H1 (cell line): ENCODE measurements at regions not wholly inside any gene's neighbourhood (a gene's known extent, or its start where the extent isn't known, plus 50 kb on each side); places are given as distances from the start of the nearest gene placed in this dataset.

Source experiments
- CHD7 ChIP-seq: fragments of 300-600 bp; sonication (generic); IDR thresholded peaks from 2 replicates; pipeline ENCODE4 v1.7.1; 2012; ENCODE audit warnings: low read length, moderate library complexity, mild to moderate bottlenecking, inconsistent platforms; ENCODE audit not compliant: insufficient replicate concordance
- EGR1 ChIP-seq: IDR thresholded peaks from 2 replicates; pipeline ENCODE4 v1.6.1; 2011; ENCODE audit warnings: low read depth, low read length, borderline replicate concordance
- JUND ChIP-seq: IDR thresholded peaks from 2 replicates; pipeline ENCODE4 v1.6.1; 2011; ENCODE audit warnings: mild to moderate bottlenecking, improper control_type of control experiment, low read length
- KDM4A ChIP-seq: IDR thresholded peaks from one replicate; pipeline ENCODE4 v1.7.1; 2012; ENCODE audit warnings: low read depth, mild to moderate bottlenecking, moderate library complexity, low read length, inconsistent platforms; ENCODE audit not compliant: severe bottlenecking

- TF ChIP-seq CHD7 (no peak), JUND (no peak), KDM4A (no peak), EGR1 (no peak)
These were observed 318.3 kb downstream of the AGTPBP1 start (continued) for GRCh38 chr9:85423422-85423821.
